ENCODE measurements at regions not wholly inside any gene's neighbourhood (a gene's known extent, or its start where the extent isn't known, plus 50 kb on each side); places are given as distances from the start of the nearest gene placed in this dataset.
"Not testable (repeated sequence)": the region's sequence is repeated elsewhere in the genome, so short reads cannot be mapped to it uniquely, and the experiment has no call there.

- DNase-seq (ENCODE audit: low spot score), result no peak
- Histone ChIP-seq H3K4me1 (ENCODE audit: insufficient read depth, poor library complexity, severe bottlenecking) (no peaks in the 10 kb centered on the region), H3K9me3 (ENCODE audit: severe bottlenecking) (no peaks in the 10 kb centered on the region), H3K36me3 (ENCODE audit: low read depth) (no peaks in the 10 kb centered on the region), H3K27me3 (ENCODE audit: insufficient read depth, poor library complexity, severe bottlenecking) (no peaks in the 10 kb centered on the region), H3K4me3 (ENCODE audit: severe bottlenecking) (no peak overlapping the region), H3K27ac (ENCODE audit: poor library complexity, severe bottlenecking) (no peak overlapping the region)
- ATAC-seq (ENCODE audit: low read depth), result no peak
- TF ChIP-seq, protein P1, sequence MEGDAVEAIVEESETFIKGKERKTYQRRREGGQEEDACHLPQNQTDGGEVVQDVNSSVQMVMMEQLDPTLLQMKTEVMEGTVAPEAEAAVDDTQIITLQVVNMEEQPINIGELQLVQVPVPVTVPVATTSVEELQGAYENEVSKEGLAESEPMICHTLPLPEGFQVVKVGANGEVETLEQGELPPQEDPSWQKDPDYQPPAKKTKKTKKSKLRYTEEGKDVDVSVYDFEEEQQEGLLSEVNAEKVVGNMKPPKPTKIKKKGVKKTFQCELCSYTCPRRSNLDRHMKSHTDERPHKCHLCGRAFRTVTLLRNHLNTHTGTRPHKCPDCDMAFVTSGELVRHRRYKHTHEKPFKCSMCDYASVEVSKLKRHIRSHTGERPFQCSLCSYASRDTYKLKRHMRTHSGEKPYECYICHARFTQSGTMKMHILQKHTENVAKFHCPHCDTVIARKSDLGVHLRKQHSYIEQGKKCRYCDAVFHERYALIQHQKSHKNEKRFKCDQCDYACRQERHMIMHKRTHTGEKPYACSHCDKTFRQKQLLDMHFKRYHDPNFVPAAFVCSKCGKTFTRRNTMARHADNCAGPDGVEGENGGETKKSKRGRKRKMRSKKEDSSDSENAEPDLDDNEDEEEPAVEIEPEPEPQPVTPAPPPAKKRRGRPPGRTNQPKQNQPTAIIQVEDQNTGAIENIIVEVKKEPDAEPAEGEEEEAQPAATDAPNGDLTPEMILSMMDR (IDR thresholded peaks at IDR 0.05; ENCODE audit: poor library complexity, severe bottlenecking), result no peak
Observed at GRCh38 chrX:94932278-94932965, 1258.4 kb downstream of the FAM133A start.

DNA sequence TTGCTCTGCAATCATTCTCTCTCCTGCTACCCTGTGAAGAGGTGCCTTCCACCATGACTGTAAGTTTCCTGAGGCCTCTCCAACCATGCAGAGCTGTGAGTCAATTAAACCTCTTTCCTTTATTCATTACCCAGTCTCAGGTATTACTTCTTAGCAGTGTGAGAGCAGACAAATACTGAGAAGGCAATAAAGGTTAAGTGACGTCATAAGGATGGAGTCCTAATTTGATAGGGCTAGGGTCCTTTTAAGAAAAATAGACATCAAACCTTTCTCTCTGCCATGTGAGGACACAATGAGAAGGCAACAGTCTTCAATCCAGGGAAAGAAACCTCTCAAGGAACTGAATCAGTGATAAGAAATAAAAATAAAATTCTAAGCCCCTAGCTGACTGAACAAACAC lies 1262.7 kb downstream of the FAM133A start:
- Histone ChIP-seq H3K4me3 (ENCODE audit: severe bottlenecking) (no peak overlapping the region), H3K27ac (ENCODE audit: poor library complexity, severe bottlenecking) (no peak overlapping the region), H3K9me3 (ENCODE audit: severe bottlenecking) (no peaks in the 10 kb centered on the region), H3K36me3 (ENCODE audit: low read depth) (no peaks in the 10 kb centered on the region), H3K27me3 (ENCODE audit: insufficient read depth, poor library complexity, severe bottlenecking) (no peaks in the 10 kb centered on the region), H3K4me1 (ENCODE audit: insufficient read depth, poor library complexity, severe bottlenecking) (no peaks in the 10 kb centered on the region)
- ATAC-seq (ENCODE audit: low read depth) (no peak), DNase-seq (ENCODE audit: low spot score) (no peak)
- TF ChIP-seq, protein P1 (IDR thresholded peaks at IDR 0.05; ENCODE audit: poor library complexity, severe bottlenecking), result no peak

GRCh38 chrX:94937491-94937890 lies 1263.5 kb downstream of the FAM133A start:
- Histone ChIP-seq H3K9me3 (ENCODE audit: severe bottlenecking) (no peaks in the 10 kb centered on the region), H3K4me3 (ENCODE audit: severe bottlenecking) (no peak overlapping the region), H3K27me3 (ENCODE audit: insufficient read depth, poor library complexity, severe bottlenecking) (no peaks in the 10 kb centered on the region), H3K27ac (ENCODE audit: poor library complexity, severe bottlenecking) (no peak overlapping the region), H3K4me1 (ENCODE audit: insufficient read depth, poor library complexity, severe bottlenecking) (no peaks in the 10 kb centered on the region), H3K36me3 (ENCODE audit: low read depth) (no peaks in the 10 kb centered on the region)
- DNase-seq (ENCODE audit: low spot score) (no peak), ATAC-seq (ENCODE audit: low read depth) (no peak)
- TF ChIP-seq, protein P1 (IDR thresholded peaks at IDR 0.05; ENCODE audit: poor library complexity, severe bottlenecking), result no peak

DNA sequence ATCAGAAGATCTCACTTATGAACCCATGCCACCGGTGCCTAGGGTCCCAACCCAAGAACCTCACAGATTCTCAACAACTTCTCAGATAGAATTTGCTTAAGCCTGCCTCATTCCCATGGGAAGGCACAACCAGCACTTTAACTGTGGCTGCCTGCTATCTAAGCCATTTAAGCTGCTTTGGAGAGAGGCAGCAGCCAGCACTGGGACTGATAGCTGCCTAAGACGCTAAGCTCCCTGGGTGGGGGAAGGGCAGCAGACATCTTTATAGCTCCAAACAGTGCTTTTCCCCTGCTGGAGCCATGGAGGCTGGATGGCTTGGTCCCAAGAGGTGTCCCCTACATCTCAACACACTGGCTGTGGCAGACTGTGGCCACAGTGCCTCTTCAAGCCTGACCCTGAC lies 1268.6 kb downstream of the FAM133A start:
- Histone ChIP-seq H3K27me3 (ENCODE audit: insufficient read depth, poor library complexity, severe bottlenecking) (no peaks in the 10 kb centered on the region), H3K36me3 (ENCODE audit: low read depth) (no peaks in the 10 kb centered on the region), H3K27ac (ENCODE audit: poor library complexity, severe bottlenecking) (no peak overlapping the region), H3K9me3 (ENCODE audit: severe bottlenecking) (no peaks in the 10 kb centered on the region), H3K4me1 (ENCODE audit: insufficient read depth, poor library complexity, severe bottlenecking) (no peaks in the 10 kb centered on the region), H3K4me3 (ENCODE audit: severe bottlenecking) (no peak overlapping the region)
- ATAC-seq (ENCODE audit: low read depth), result no peak
- DNase-seq (ENCODE audit: low spot score), result no peak
- TF ChIP-seq, protein P1 (IDR thresholded peaks at IDR 0.05; ENCODE audit: poor library complexity, severe bottlenecking), result no peak

DNA sequence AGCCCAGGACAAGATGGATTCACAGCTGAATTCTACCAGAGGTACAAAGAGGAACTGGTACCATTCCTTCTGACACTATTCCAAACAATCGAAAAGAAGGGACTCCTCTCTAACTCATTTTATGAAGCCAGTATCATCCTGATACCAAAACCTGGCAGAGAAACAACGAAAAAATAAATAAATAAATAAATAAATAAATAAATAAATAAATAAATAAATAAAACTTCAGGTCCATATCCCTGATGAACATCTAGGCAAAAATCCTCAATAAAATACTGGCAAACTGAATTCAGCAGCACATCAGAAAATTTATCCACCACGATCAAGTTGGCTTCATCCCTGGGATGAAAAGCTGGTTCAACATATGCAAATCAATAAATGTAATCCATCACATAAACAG lies 1272.1 kb downstream of the FAM133A start:
- not testable (repeated sequence) for H3K9me3 ChIP-seq (ENCODE audit: severe bottlenecking); H3K27ac ChIP-seq (ENCODE audit: poor library complexity, severe bottlenecking); ATAC-seq (ENCODE audit: low read depth); DNase-seq (ENCODE audit: low spot score); H3K4me3 ChIP-seq (ENCODE audit: severe bottlenecking); H3K4me1 ChIP-seq (ENCODE audit: insufficient read depth, poor library complexity, severe bottlenecking); H3K27me3 ChIP-seq (ENCODE audit: insufficient read depth, poor library complexity, severe bottlenecking); H3K36me3 ChIP-seq (ENCODE audit: low read depth)
